SK-N-MC (cell line): ENCODE measurements at regions not wholly inside any gene's neighbourhood (a gene's known extent, or its start where the extent isn't known, plus 50 kb on each side); places are given as distances from the start of the nearest gene placed in this dataset.

ENCODE experiments used
- EZH2 ChIP-seq: fragments of 200-600 bp; sonication (generic); IDR thresholded peaks from one replicate; pipeline ENCODE4 v1.6.1; 2017; ENCODE audit warnings: antibody characterized with exemption
- FOXP2 ChIP-seq: optimal IDR thresholded peaks from 2 replicates; pipeline ENCODE3; 2011; ENCODE audit warnings: mild to moderate bottlenecking, moderate library complexity; ENCODE audit not compliant: insufficient read depth; ENCODE audit errors: extremely low read length, control extremely low read depth
- POLR2AphosphoS5 ChIP-seq: IDR thresholded peaks from 2 replicates; pipeline ENCODE4 v1.6.1; 2012; ENCODE audit warnings: mild to moderate bottlenecking, low read depth, low read length, borderline replicate concordance

DNA sequence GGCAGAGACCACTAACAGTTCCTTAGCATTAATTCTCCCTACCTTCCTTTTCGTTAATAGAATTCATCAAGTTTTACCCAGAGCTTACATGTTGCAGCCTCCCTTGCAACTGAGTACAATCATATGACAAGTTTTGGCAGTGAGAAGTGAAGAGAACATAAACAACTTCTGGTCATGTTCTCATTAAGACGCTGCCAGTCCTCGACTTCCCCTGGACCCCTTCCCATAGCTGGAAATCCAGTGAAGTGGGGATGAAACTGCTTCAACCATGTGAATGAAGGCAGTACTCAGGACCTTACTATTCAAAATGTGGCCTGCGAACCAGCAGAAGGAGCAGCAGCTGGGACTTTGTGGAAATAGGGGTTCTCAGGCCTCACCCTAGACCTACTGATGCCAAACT lies 133.9 kb downstream of the SPTSSA start:
- TF ChIP-seq POLR2AphosphoS5: no peak
- TF ChIP-seq EZH2: no peak
- TF ChIP-seq FOXP2: no peak
